Upper lobe of left lung (tissue), 6 donors: ENCODE measurements at regions not wholly inside any gene's neighbourhood (a gene's known extent, or its start where the extent isn't known, plus 50 kb on each side); places are given as distances from the start of the nearest gene placed in this dataset.

Experiments
- ATAC-seq, 2 donors: fragments of 200-7000 bp; cut with Tn5 transposase; one replicate each; pipeline ENCODE4 v1.9.1; 2022; ENCODE audit warnings: mild to moderate bottlenecking in 2 of 2, moderate library complexity in 2 of 2; ENCODE audit not compliant: low FRiP score in 2 of 2
- DNase-seq, 2 donors: peaks; one replicate each; pipeline ENCODE4 v3.0.0-alpha.2; 2019 to 2020
- H3K27ac ChIP-seq, 4 donors: fragments of 200-600 bp; sonication (generic); one replicate each; pipeline ENCODE4 v1.5.1; 2016 to 2019
- H3K27me3 ChIP-seq, 4 donors: fragments of 200-600 bp; sonication (generic); one replicate each; pipeline ENCODE4 v1.5.1; 2017 to 2019
- H3K36me3 ChIP-seq, 4 donors: fragments of 200-600 bp; sonication (generic); one replicate each; pipeline ENCODE4 v1.5.1; 2016 to 2019
- H3K4me1 ChIP-seq, 4 donors: fragments of 200-600 bp; sonication (generic); one replicate each; pipeline ENCODE4 v1.5.1; 2018 to 2019
- H3K4me3 ChIP-seq, 4 donors: fragments of 200-600 bp; sonication (generic); one replicate each; pipeline ENCODE4 v1.5.1; 2017 to 2019; ENCODE audit warnings: mild to moderate bottlenecking in 2 of 4, moderate library complexity in 1 of 4
- H3K9me3 ChIP-seq, 4 donors: fragments of 200-600 bp; sonication (generic); one replicate each; pipeline ENCODE4 v1.5.1; 2018 to 2019
- CTCF ChIP-seq, 6 experiments: fragments of 450-650 bp in 4 of 6; fragments of 200-600 bp in 2 of 6; sonication (generic) in 2 of 6; IDR thresholded peaks; one replicate each; pipeline ENCODE4 v1.5.1; 2016 to 2019; ENCODE audit warnings: antibody characterized with exemption in 6 of 6
- EP300 ChIP-seq, 4 donors: sonication (generic); formaldehyde crosslinking; IDR thresholded peaks; one replicate each; pipeline ENCODE4 v1.5.1; 2017; ENCODE audit warnings: antibody characterized with exemption in 4 of 4, control low read depth in 2 of 4
- POLR2A ChIP-seq, 4 donors: fragments of 450-650 bp; IDR thresholded peaks; one replicate each; pipeline ENCODE4 v1.5.1; 2016 to 2017; ENCODE audit warnings: antibody characterized with exemption in 4 of 4, mild to moderate bottlenecking in 2 of 4
- POLR2AphosphoS5 ChIP-seq, 2 donors: sonication (generic); formaldehyde crosslinking; IDR thresholded peaks; one replicate each; pipeline ENCODE4 v1.5.1; 2017; ENCODE audit warnings: antibody characterized with exemption in 2 of 2
- WGBS, 2 donors: methylation state at CpG; one replicate each; pipeline ENCODE4 v1.1.5; 2017 to 2018; 5-methylcytosine and 5-hydroxymethylcytosine counted together
- donor health status: DM: no; HTN: no; CAD: no; lungs with moderate emphysema.
- donor health status: DM: no; HTN: yes; CAD: no; lungs with severe emphysema.

- peaks cover 7 to 11% (median 11%) of the 10 kb centered on the region in 4 donors for H3K4me1 ChIP-seq
- H3K27me3 ChIP-seq = no peaks in the 10 kb centered on the region
- H3K9me3 ChIP-seq = no peaks in the 10 kb centered on the region
- H3K36me3 ChIP-seq = no peaks in the 10 kb centered on the region
- H3K4me3 ChIP-seq = no peak overlapping the region
- H3K27ac ChIP-seq = no peak overlapping the region
- WGBS, 2 donors = 93% methylated on average over 7 of the region's 7 CpGs
- DNase-seq (no peak), ATAC-seq (no peak)
- TF ChIP-seq POLR2AphosphoS5 (IDR thresholded peaks at IDR 0.05) (no peak), EP300 (IDR thresholded peaks at IDR 0.05) (no peak), CTCF (IDR thresholded peaks at IDR 0.05) (no peak), POLR2A (IDR thresholded peaks at IDR 0.05) (no peak)
These were observed 114.3 kb downstream of the KCTD15 start for GRCh38 chr19:33910922-33911321.

- TF ChIP-seq EP300 (IDR thresholded peaks at IDR 0.05) = no peak
- no peak for TF ChIP-seq CTCF (IDR thresholded peaks at IDR 0.05)
- TF ChIP-seq POLR2AphosphoS5 (IDR thresholded peaks at IDR 0.05) = no peak
- no peak for TF ChIP-seq POLR2A (IDR thresholded peaks at IDR 0.05)
- Histone ChIP-seq H3K27ac (no peak overlapping the region), H3K27me3 (no peaks in the 10 kb centered on the region), H3K4me1 (no peaks in the 10 kb centered on the region), H3K9me3 (no peaks in the 10 kb centered on the region), H3K4me3 (no peak overlapping the region), H3K36me3 (no peaks in the 10 kb centered on the region)
- DNase-seq = no peak
- ATAC-seq = no peak
- 67 to 83% methylated on average over 9 of the region's 9 CpGs for WGBS, 2 donors
These were observed 117.9 kb downstream of the KCTD15 start for GRCh38 chr19:33914599-33914998.

- no peak for TF ChIP-seq POLR2A (IDR thresholded peaks at IDR 0.05)
- TF ChIP-seq EP300 (IDR thresholded peaks at IDR 0.05) = no peak
- TF ChIP-seq POLR2AphosphoS5 (IDR thresholded peaks at IDR 0.05) = no peak
- TF ChIP-seq CTCF (IDR thresholded peaks at IDR 0.05) = no peak
- H3K9me3 ChIP-seq = no peaks in the 10 kb centered on the region
- no peaks in the 10 kb centered on the region for H3K4me1 ChIP-seq
- H3K27me3 ChIP-seq = no peaks in the 10 kb centered on the region
- DNase-seq (no peak), ATAC-seq (no peak)
- no peak overlapping the region for H3K27ac ChIP-seq
- no peak overlapping the region for H3K4me3 ChIP-seq
- WGBS, 2 donors = 71 to 80% methylated on average over 1 of the region's 1 CpG
- H3K36me3 ChIP-seq = no peaks in the 10 kb centered on the region
These were observed 120.1 kb downstream of the KCTD15 start for GRCh38 chr19:33916792-33917191.

GRCh38 chr19:33919291-33919690 is 122.6 kb downstream of the KCTD15 start:
- ATAC-seq (no peak), DNase-seq (no peak)
- Histone ChIP-seq H3K9me3 (no peaks in the 10 kb centered on the region), H3K36me3 (no peaks in the 10 kb centered on the region), H3K4me1 (no peaks in the 10 kb centered on the region), H3K27ac (no peak overlapping the region), H3K4me3 (no peak overlapping the region), H3K27me3 (no peaks in the 10 kb centered on the region)
- 93 to 95% methylated on average over 1 of the region's 1 CpG for WGBS, 2 donors
- TF ChIP-seq EP300 (IDR thresholded peaks at IDR 0.05) (no peak), POLR2A (IDR thresholded peaks at IDR 0.05) (no peak), CTCF (IDR thresholded peaks at IDR 0.05) (no peak), POLR2AphosphoS5 (IDR thresholded peaks at IDR 0.05) (no peak)

- no peak overlapping the region for H3K4me3 ChIP-seq
- H3K27ac ChIP-seq = no peak overlapping the region
- no peaks in the 10 kb centered on the region for H3K9me3 ChIP-seq
- H3K36me3 ChIP-seq = no peaks in the 10 kb centered on the region
- TF ChIP-seq POLR2A (IDR thresholded peaks at IDR 0.05) = no peak
- TF ChIP-seq POLR2AphosphoS5 (IDR thresholded peaks at IDR 0.05) = no peak
- no peak for TF ChIP-seq CTCF (IDR thresholded peaks at IDR 0.05)
- no peak for TF ChIP-seq EP300 (IDR thresholded peaks at IDR 0.05)
- WGBS, 2 donors = 67 to 73% methylated on average over 3 of the region's 3 CpGs
- no peak for DNase-seq
- ATAC-seq = no peak
- no peaks in the 10 kb centered on the region for H3K4me1 ChIP-seq
- no peaks in the 10 kb centered on the region for H3K27me3 ChIP-seq
These were observed 124.5 kb downstream of the KCTD15 start for GRCh38 chr19:33921165-33921564.
